ENCODE measurements at regions not wholly inside any gene's neighbourhood (a gene's known extent, or its start where the extent isn't known, plus 50 kb on each side); places are given as distances from the start of the nearest gene placed in this dataset.
A peak's percentile ranks its signal among the peaks of the same experiment; 100 is the strongest.

DNA sequence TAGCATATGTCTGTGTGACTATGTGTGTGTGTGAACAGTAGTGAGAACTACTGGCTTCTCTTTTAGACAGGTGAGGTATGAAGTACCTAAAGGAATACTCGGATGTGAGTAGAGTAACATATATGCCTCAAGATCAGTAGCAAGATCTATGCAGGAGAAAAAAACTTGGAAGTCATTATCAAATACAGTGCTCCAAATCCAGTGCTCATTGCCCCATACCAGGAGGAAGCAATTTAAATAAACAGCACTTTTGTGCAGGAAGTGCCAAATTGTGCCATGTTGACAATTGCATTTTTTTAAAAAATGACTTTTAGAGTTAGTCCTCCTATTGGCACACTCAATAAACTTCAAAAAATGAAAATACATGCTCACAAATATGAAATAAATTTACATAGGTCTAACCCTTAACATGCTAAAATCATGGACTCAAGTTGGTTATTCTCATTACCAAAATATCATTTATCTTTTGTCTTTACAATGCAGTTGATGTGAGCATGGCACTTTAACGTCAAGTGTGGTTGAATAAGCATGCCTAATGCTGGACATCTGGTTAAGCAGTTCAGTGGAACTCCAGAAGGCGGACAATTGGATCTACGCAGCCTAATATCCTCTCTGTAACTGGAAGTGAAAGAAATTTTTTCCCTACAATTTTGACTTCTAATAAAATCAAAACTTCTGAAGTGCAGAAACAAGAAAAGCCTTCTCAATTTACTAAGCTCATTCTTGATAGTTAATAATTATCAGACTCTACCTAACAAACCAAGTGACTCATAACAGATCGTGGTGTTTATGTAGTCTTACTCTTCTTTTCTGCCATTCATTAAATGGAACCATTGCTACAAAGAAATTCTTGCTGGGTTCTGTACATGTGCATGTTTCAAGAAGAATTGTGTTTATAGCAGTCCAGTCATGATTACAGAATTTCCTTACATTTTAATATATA lies 195.2 kb downstream of the MDFIC start:
- DNase-seq: no peak

- DNase-seq: no peak
Measured at GRCh38 chr7:115113776-115114175, 191.9 kb downstream of the MDFIC start.

DNA sequence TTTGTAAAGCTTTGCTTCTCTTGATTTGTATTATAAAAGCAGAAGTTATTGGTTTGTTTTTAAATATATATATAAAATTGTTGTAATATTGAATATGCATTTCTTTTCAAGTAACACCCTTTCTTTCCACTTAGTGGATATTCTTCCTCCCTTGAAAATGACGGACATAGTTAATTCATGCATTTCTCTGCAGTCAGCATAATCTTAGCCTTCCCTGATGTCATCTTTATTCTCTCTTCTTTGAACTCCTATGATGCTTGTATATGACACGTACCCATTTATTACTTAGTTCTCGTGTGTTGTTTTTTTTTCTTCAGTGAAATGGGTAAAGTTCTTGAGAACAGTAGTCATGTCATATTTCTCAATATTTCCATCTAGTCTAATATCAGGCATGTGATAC lies 191.2 kb downstream of the MDFIC start:
- DNase-seq: no peak

- no peak for DNase-seq
Measured at GRCh38 chr7:115110523-115110922, 188.6 kb downstream of the MDFIC start.

DNA sequence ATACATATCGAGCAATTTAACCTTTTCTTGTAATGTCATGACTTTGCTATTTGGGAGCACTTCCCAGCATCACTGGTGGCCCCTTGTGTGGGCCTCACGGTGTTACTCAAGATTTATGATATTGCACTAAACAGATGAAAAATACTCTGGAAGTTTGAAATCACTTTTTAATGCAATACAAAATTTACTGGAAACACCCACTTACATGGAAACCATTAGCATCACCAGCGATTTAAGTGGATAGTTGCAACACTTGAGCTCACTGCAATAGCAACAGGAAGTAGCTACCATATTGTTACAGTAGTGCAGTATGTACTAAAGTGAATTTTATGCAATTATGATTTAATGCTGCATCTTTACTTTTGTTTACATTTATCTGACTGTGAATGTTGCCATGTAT lies 184.4 kb downstream of the MDFIC start:
- DNase-seq: no peak

DNA sequence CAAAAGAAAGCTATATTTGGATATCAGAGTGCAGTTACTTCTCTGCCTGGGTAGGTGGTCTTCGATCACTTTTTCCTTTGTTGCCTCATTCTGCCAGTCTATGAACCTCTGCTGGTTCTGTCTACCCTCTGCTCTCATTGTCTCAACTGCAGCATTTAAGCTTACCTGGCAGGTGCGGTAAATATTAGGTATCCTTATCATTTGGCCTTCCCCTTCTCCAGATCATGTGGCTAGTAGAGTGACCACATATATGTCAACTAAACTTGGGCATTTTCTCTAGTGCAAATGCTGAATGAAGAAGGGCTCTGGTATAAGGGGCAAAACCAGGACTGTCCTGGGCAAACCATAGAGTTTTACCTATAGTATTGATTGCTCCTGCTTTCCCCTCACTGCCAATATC lies 180.8 kb downstream of the MDFIC start:
- no peak for DNase-seq

DNA sequence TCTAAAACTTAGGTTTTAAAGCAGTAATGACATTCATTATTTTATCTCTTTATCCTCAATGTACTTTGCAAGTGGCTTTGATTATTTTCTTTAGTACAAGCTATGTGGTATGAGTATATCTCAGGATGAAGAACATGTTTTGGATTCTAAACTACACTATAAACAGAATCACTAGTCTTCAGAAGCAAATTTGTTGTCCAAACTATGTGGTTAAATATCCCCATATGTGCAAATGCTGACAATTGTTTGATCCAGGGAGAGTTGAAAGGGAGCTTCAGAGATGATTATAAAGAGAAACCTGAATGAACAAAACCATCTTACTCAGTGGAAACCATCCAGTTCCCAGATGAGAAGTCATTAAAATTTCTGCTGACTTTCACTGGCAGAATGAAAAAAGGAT lies 179.3 kb downstream of the MDFIC start:
- no peak for DNase-seq

GRCh38 chr7:115099906-115100305 lies 178.0 kb downstream of the MDFIC start:
- DNase-seq: peak; percentile 81

DNA sequence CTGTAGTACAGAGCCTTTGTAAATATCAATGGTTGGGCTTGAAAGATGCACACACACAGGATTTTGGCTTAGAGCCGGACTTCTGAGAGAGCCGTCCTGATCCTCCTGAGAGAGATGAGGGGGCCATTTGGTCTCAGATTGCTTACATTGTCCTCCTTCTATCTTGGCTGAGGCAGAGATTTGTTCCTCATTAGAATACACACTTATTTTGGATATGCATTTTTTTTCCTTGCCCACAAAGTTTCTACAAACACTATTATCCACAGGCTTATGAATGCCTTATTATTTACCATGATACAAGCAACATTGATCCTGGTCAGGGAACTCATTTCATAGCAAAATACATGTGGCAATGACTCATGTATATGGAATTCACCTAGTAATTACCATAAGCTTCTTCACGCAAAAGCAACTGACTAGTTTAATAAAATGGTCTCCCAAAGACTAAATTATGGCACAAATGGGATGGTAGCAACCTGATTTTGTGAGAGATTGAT lies 175.3 kb downstream of the MDFIC start:
- peak; percentile 71 for DNase-seq

GRCh38 chr7:115096262-115096661 lies 174.4 kb downstream of the MDFIC start:
- no peak for DNase-seq

DNA sequence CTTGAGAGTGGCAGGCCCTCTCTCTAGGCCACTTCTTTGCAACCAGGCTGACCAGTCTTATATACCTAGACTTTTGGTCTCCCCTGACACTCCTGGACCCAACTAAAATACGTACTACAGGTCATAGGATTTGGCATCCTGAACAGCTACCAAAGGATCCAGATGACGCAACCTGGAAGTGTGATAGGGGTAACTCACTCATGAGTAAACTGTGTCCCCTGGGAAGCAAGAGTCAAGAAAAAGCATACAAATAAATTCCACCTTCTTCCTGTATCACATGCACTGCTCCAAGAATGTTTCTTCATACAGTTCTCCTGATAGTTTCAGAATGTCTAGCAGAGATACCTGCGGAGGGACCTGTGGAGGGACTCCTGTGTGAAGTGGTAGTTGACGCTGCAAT lies 172.3 kb downstream of the MDFIC start:
- DNase-seq: peak; percentile 50

DNA sequence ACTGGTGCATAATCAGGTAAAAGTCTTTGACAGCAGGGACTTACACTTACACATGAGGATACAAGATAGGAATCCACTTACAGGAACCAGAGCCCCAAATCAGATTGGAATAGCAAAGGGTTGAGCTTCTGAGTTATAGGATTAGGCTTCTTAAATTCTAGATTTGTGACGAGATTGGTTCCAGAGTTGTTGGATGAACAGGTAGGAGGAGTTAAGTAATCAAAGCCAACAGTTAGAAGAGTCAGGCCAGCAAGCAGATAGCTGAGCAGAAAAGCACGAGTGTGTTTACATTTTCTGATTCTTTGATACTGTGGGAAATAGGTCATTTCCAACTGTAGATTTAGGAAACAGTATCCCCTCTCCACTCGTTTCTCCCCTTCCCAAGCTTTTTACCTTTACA lies 167.0 kb downstream of the MDFIC start:
- peak; percentile 9 for DNase-seq

- DNase-seq: peak; percentile 96
Measured at GRCh38 chr7:115087437-115087836, 165.5 kb downstream of the MDFIC start.

DNA sequence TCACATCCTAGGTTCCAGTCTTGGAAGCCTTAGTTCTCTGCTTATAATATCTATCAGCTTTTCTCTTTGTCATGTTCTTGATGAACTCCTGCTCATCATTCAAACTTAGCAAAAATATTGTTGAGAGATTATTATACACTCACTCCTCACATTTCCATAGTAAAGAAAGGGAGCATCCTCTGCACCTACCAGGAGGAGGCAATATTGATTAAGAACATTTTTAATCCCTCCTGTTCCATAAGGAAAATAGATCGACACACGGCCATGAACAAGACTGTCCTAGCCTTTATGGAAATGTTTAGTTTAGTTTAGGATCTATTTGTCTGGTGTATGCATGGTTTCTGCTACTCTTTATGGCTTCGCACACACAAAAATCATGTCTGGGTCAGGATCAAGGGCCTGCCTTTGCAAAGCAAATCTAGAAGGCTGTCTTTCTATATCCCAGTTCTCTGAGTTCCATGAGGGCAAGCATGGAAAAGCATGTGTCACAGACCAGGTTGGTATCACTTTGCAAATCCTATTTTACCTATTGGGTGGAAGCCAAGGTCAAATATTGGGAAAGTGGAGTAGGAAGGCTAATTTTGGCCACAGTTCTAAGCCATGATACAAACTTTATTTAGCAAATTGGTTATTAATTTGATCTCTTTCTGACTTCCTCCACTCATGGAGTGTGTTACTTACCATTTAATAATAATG lies 164.4 kb downstream of the MDFIC start:
- DNase-seq: no peak

GRCh38 chr7:115085421-115085820 lies 163.5 kb downstream of the MDFIC start:
- DNase-seq: no peak

DNA sequence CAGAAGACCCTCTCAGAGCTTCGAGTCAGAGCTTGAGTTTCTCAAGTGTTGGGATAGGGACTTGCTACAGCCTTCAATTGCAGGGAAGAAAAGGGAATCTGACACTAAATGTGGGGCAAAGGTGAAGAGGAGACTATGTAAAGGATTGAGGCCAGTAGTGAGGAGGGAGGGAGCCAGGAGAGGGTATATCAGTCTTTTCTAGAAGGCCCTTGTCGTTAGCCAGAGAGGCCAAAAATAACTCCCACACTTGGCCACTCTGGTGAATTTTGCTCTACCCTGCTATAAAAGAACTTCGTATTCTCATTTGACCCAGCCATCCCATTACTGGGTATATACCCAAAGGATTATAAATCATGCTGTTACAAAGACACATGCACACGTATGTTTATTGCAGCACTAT lies 162.0 kb downstream of the MDFIC start:
- DNase-seq: no peak

- DNase-seq: no peak
Measured at GRCh38 chr7:115081772-115082171, 159.9 kb downstream of the MDFIC start.

- DNase-seq: no peak
Measured at GRCh38 chr7:115078851-115079250, 157.0 kb downstream of the MDFIC start.

- DNase-seq: no peak
Measured at GRCh38 chr7:115078386-115078785, 156.5 kb downstream of the MDFIC start.

GRCh38 chr7:115070311-115070710 lies 148.4 kb downstream of the MDFIC start:
- no peak for DNase-seq
